GM21717 (cell line): ENCODE measurements at regions not wholly inside any gene's neighbourhood (a gene's known extent, or its start where the extent isn't known, plus 50 kb on each side); places are given as distances from the start of the nearest gene placed in this dataset.
"Not testable (repeated sequence)": the region's sequence is repeated elsewhere in the genome, so short reads cannot be mapped to it uniquely, and the experiment has no call there.

Experiments used
- ATAC-seq: cut with Tn5 transposase; IDR thresholded peaks from one replicate; pipeline ENCODE4 v1.9.1; 2021; ENCODE audit warnings: mild to moderate bottlenecking, moderate library complexity; ENCODE audit not compliant: unreplicated experiment

DNA sequence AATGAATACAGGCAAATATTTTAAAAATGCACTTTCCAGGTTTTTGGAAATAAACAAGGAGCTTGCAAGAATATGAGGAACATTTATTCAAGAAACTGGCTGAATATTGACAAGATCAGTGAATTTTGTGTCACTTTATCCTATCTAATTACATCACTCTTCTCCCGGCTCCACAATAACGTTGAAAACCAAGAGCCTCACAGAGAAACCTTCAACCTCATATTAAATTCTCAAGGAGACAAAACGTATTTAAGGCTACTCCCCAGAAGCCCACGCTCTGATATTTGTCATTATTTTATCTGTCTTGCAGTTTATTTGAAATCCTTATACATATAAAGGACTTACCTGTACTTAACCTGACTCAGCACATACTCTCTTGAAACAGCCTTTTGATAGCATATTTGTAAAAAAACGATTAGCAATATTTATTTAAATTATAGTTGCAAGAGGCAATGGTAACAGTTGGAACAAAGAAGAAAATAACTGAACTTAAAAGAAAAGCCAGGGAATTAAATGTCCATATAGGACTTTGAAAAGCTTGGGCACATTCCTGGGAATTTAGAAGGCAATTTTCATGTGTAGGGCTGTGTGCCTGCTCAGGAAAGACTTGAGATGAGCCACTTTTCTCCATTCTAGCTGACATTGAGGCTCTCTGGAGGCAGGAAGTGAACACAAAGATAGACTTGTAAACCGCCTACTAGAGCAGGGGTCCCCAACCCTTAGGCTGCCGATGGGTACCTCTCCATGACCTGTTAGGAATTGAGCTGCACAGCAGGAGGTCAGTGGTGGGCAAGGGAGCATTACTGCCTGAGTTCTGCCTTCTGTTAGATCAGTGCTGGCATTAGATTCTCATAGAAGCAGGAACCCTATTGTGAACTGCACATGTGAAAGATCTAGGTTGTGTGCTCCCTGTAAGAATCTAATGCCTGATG is 636.4 kb downstream of the SLC16A7 start:
- no peak for ATAC-seq

DNA sequence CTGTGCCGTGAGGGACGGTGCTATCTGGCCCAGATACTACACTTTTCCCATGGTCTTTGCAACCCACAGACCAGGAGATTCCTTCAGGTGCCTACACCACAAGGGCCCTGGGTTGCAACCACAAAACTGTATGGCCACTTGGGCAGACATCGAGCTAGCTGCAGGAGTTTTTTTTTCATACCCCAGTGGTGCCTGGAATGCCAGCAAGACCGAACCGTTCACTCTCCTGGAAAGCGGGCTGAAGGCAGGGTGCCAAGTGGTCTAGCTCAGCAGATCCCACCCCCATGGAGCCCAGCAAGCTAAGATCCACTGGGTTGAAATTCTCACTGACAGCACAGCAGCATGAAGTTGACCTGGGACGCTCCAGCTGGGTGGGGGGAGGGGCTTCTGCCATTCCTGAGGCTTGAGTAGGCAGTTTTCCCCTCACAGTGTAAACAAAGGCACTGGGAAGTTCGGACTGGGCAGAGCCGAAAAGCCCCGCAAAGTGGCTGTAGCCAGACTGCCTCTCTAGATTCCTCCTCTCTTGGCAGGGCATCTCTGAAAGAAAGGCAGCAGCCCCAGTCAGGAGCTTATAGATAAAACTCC is 638.9 kb downstream of the SLC16A7 start:
- not testable (repeated sequence) for ATAC-seq

- ATAC-seq: no peak
These were observed 639.4 kb downstream of the SLC16A7 start for GRCh38 chr12:60235261-60235660.

DNA sequence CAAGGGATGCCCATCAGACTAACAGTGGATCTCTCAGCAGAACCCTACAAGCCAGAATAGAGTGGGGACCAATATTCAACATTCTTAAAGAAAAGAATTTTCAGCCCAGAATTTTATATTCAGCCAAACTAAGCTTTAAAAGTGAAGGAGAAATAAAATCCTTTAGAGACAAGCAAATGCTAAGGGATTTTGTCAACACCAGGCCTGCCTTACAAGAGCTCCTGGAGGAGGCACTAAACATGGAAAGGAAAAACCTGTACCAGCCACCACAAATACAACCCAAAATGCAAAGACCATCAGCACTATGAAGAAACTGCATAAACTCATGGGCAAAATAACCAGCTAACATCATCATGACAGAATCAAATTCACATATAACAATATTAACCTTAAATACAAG is 640.6 kb downstream of the SLC16A7 start:
- ATAC-seq: not testable (repeated sequence)

GRCh38 chr12:60240891-60241290 is 645.1 kb downstream of the SLC16A7 start:
- no peak for ATAC-seq

GRCh38 chr12:60251091-60251490 is 655.3 kb downstream of the SLC16A7 start:
- ATAC-seq: no peak

- ATAC-seq: no peak
These were observed 656.7 kb downstream of the SLC16A7 start for GRCh38 chr12:60252359-60253096.

GRCh38 chr12:60255044-60255443 is 659.2 kb downstream of the SLC16A7 start:
- ATAC-seq: no peak

GRCh38 chr12:60257063-60257462 is 661.2 kb downstream of the SLC16A7 start:
- no peak for ATAC-seq

GRCh38 chr12:60259225-60259624 is 663.4 kb downstream of the SLC16A7 start:
- no peak for ATAC-seq

DNA sequence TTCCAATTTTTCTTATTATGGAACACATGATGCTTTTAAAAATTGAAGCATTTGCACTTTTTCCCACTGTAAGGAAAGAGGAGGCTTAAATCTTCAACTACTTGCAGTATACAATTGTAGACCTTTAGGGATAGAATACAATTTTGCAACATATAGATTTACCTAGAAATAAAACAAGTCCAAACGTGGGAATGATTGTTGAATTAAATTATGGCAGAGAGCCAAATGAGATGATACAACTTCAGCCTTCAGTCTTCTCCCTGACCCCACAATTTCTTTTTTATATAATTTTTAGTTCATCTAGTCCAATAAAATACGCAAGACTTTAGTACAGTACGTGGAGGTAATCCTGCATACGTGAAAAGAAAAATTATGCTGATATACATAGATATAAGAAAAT is 666.5 kb downstream of the SLC16A7 start:
- no peak for ATAC-seq

GRCh38 chr12:60263161-60263560 is 667.3 kb downstream of the SLC16A7 start:
- no peak for ATAC-seq

DNA sequence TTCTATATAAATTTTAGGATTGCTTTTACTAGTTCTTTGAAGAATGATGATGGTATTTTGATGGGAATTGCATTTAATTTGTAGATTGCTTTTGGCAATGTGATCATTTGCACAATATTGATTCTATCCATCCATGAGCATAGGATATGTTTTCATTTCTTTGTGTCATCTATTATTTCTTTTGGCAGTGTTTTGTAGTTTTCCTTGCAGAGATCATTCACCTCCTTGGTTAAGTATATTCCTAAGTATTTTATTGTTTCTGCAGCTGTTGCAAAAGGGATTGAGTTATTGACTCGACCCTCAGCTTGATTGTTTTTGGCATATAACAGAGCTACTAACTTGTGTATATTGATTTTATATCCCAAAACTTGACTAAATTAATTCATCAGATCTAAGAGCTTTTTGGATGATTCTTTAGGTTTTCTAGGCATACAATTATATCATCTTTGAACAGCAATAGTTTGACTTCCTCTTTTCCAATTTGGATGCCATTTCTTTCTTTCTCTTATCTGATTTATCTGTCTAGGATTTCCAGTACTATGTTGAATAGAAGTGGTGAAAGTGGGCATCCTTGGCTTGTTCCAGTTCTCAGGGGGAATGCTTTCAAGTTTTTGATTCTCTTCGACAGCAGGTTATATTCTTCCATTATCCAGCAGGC is 668.1 kb downstream of the SLC16A7 start:
- ATAC-seq: no peak

GRCh38 chr12:60265741-60266140 is 669.9 kb downstream of the SLC16A7 start:
- no peak for ATAC-seq

- no peak for ATAC-seq
These were observed 670.6 kb downstream of the SLC16A7 start for GRCh38 chr12:60266381-60266852.

- no peak for ATAC-seq
These were observed 673.9 kb downstream of the SLC16A7 start for GRCh38 chr12:60269611-60270269.

- ATAC-seq: no peak
These were observed 676.0 kb downstream of the SLC16A7 start for GRCh38 chr12:60271816-60272215.

DNA sequence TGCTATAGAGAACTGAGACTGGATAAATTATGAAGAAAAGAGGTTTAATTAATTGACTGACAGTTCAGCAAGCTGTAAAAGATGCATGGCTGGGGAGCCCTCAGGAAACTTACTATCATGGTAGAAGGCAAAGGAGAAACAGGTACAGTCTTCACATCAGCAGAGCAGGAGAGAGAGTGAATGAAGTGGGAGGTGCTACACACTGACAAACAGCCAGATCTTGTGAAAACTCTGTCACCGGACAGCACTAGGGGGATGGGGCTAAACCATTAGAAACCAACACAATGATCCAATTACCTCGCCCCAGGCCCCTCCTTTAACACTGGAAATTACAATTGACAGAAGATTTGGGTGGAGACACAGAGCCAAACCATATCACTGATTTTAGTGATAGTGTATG is 682.4 kb downstream of the SLC16A7 start:
- no peak for ATAC-seq

DNA sequence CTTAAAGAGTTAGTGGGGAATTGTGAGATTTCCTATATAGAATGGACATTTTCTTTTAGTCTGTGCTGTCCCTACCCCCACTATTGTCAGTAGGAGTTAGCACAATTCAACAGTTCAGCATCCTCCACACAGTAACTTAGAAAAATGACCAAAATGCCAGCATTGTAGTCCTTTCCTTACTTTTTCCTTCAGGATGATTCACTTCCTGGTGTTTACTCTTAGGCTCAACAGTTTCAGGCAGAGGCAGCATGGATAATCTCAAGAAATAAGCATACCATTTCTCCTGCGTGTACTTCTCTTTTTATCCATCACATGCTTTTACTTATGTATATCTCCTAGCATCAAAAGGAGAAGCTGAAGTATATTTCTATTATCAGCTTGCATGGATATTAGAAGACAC is 683.4 kb downstream of the SLC16A7 start:
- ATAC-seq: no peak

GRCh38 chr12:60281522-60281921 is 685.7 kb downstream of the SLC16A7 start:
- no peak for ATAC-seq
